Lower leg skin (tissue), 3 donors: ENCODE measurements at regions not wholly inside any gene's neighbourhood (a gene's known extent, or its start where the extent isn't known, plus 50 kb on each side); places are given as distances from the start of the nearest gene placed in this dataset.

Experiments used
- POLR2A ChIP-seq, 2 donors: fragments of 450-650 bp; IDR thresholded peaks; one replicate each; pipeline ENCODE4 v1.6.1; 2016 to 2017; ENCODE audit warnings: antibody characterized with exemption in 2 of 2, mild to moderate bottlenecking in 1 of 2, moderate library complexity in 1 of 2
- TF ChIP-seq, protein P1 (sequence below), 3 donors: fragments of 450-650 bp; IDR thresholded peaks; one replicate each; pipeline ENCODE4 v1.5.1; 2016; ENCODE audit warnings: antibody characterized with exemption in 3 of 3, mild to moderate bottlenecking in 3 of 3, moderate library complexity in 2 of 3

DNA sequence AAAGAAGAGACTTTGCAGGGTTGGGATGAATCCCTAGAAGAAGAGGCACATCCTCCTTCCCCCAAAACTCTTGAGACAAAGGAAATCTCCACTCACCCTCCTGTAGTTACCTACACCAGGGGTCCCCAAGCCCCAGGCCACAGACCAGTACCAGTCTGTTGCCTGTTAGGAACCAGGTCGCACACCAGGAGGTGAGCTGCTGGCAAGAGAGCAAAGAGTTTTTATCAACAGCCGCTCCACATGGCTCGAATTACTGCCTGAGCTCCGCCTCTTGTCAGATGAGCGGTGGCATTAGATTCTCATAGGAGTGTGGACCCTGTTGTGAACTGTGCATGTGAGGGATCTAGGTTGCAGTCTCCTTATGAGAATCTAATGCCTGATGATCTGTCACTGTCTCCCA, 98.9 kb downstream of the CCT6B start:
- TF ChIP-seq, protein P1, sequence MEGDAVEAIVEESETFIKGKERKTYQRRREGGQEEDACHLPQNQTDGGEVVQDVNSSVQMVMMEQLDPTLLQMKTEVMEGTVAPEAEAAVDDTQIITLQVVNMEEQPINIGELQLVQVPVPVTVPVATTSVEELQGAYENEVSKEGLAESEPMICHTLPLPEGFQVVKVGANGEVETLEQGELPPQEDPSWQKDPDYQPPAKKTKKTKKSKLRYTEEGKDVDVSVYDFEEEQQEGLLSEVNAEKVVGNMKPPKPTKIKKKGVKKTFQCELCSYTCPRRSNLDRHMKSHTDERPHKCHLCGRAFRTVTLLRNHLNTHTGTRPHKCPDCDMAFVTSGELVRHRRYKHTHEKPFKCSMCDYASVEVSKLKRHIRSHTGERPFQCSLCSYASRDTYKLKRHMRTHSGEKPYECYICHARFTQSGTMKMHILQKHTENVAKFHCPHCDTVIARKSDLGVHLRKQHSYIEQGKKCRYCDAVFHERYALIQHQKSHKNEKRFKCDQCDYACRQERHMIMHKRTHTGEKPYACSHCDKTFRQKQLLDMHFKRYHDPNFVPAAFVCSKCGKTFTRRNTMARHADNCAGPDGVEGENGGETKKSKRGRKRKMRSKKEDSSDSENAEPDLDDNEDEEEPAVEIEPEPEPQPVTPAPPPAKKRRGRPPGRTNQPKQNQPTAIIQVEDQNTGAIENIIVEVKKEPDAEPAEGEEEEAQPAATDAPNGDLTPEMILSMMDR (IDR thresholded peaks at IDR 0.05) = no peak
- TF ChIP-seq POLR2A (IDR thresholded peaks at IDR 0.05) = no peak
